GM23338 (cell line): ENCODE measurements at regions not wholly inside any gene's neighbourhood (a gene's known extent, or its start where the extent isn't known, plus 50 kb on each side); places are given as distances from the start of the nearest gene placed in this dataset.
"Not testable (repeated sequence)": the region's sequence is repeated elsewhere in the genome, so short reads cannot be mapped to it uniquely, and the experiment has no call there.

Experiments used
- EZH2 ChIP-seq: fragments of 200-600 bp; sonication (generic); IDR thresholded peaks from one replicate; pipeline ENCODE4 v1.8.0; 2017; ENCODE audit warnings: antibody characterized with exemption, mild to moderate bottlenecking, low read depth; ENCODE audit not compliant: unreplicated experiment
- POLR2AphosphoS5 ChIP-seq: IDR thresholded peaks from 2 replicates; pipeline ENCODE4 v1.6.1; 2016; ENCODE audit warnings: antibody characterized with exemption, low read depth
- REST ChIP-seq: IDR thresholded peaks from one replicate; pipeline ENCODE4 v1.6.1; 2018; ENCODE audit warnings: antibody characterized with exemption; ENCODE audit not compliant: unreplicated experiment
- TF ChIP-seq, protein P1 (sequence below), 2 experiments: fragments of 200-600 bp in 1 of 2; sonication (generic) in 1 of 2; conservative IDR thresholded peaks; 2 replicates each; pipeline versions ENCODE4 v1.5.1 to v1.6.1; 2016 to 2017; ENCODE audit warnings: antibody characterized with exemption in 2 of 2, low read depth in 2 of 2, mild to moderate bottlenecking in 2 of 2, moderate library complexity in 1 of 2

DNA sequence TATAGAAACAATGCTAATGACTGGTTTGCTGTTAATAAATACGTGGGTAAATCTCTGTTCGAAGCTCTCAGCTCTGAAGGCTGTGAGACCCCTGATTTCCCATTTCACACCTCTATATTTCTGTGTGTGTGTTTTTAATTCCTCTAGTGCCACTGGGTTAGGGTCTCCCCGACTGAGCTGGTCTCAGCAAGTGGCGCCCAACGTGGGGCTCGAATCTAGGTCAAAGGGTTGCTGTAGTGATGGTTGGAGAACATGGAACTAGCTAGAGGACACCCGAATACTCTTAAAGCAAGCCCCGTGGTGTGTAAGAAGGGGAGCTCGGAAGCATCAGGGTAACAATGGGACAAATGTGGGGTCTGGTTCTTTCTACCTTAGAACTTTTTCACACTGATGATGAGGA, 482.9 kb upstream of the ITGA1 start:
- TF ChIP-seq EZH2, POLR2AphosphoS5, REST: not testable (repeated sequence)
- TF ChIP-seq, protein P1, sequence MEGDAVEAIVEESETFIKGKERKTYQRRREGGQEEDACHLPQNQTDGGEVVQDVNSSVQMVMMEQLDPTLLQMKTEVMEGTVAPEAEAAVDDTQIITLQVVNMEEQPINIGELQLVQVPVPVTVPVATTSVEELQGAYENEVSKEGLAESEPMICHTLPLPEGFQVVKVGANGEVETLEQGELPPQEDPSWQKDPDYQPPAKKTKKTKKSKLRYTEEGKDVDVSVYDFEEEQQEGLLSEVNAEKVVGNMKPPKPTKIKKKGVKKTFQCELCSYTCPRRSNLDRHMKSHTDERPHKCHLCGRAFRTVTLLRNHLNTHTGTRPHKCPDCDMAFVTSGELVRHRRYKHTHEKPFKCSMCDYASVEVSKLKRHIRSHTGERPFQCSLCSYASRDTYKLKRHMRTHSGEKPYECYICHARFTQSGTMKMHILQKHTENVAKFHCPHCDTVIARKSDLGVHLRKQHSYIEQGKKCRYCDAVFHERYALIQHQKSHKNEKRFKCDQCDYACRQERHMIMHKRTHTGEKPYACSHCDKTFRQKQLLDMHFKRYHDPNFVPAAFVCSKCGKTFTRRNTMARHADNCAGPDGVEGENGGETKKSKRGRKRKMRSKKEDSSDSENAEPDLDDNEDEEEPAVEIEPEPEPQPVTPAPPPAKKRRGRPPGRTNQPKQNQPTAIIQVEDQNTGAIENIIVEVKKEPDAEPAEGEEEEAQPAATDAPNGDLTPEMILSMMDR (conservative IDR thresholded peaks at IDR 0.05; ENCODE audit: low read depth in 2 of 2) = not testable (repeated sequence)
